OCI-LY1 (cell line): ENCODE measurements at regions not wholly inside any gene's neighbourhood (a gene's known extent, or its start where the extent isn't known, plus 50 kb on each side); places are given as distances from the start of the nearest gene placed in this dataset.

Source experiments
- H2AFZ ChIP-seq: fragments of 200-600 bp; sonication (generic), shearing (Covaris generic); 2 replicates; pipeline ENCODE4 v1.6.0; 2014; ENCODE audit warnings: antibody characterized with exemption, mild to moderate bottlenecking, low read length
- H3F3A ChIP-seq: fragments of 200-600 bp; sonication (generic), shearing (Covaris generic); 2 replicates; pipeline ENCODE4 v1.6.0; 2014; ENCODE audit warnings: mild to moderate bottlenecking, antibody characterized with exemption, low read length, moderate library complexity; ENCODE audit not compliant: insufficient read depth
- H3K27ac ChIP-seq: fragments of 200-600 bp; sonication (generic); 2 replicates; pipeline ENCODE4 v1.5.1; 2014; ENCODE audit warnings: low read length, mixed run types, mild to moderate bottlenecking, low read depth; ENCODE audit not compliant: poor library complexity, severe bottlenecking
- H3K27me3 ChIP-seq: fragments of 200-600 bp; sonication (generic); 2 replicates; pipeline ENCODE4 v1.6.0; 2014; ENCODE audit warnings: antibody characterized with exemption, mild to moderate bottlenecking, low read length, moderate library complexity; ENCODE audit not compliant: insufficient read depth
- H3K36me3 ChIP-seq: fragments of 200-600 bp; sonication (generic); 2 replicates; pipeline ENCODE4 v1.6.1; 2014; ENCODE audit warnings: mild to moderate bottlenecking, antibody characterized with exemption, low read length, moderate library complexity, mixed read lengths; ENCODE audit not compliant: insufficient read depth
- H3K4me1 ChIP-seq: fragments of 200-600 bp; sonication (generic); 2 replicates; pipeline ENCODE4 v1.5.1; 2014; ENCODE audit warnings: mild to moderate bottlenecking, low read length, moderate library complexity; ENCODE audit not compliant: insufficient read depth, severe bottlenecking
- H3K4me2 ChIP-seq: fragments of 200-600 bp; sonication (generic), shearing (Covaris generic); 2 replicates; pipeline ENCODE4 v1.6.1; 2014; ENCODE audit warnings: low read length
- H3K4me3 ChIP-seq: fragments of 200-600 bp; sonication (generic); 2 replicates; pipeline ENCODE4 v1.5.1; 2014; ENCODE audit warnings: low read length, low read depth, mild to moderate bottlenecking, mixed read lengths; ENCODE audit not compliant: poor library complexity, severe bottlenecking
- H3K79me2 ChIP-seq: fragments of 200-600 bp; shearing (Covaris generic); 2 replicates; pipeline ENCODE4 v1.6.1; 2016; ENCODE audit warnings: mixed run types, low read length, mixed read lengths; ENCODE audit not compliant: insufficient read depth
- H3K9ac ChIP-seq: fragments of 200-600 bp; sonication (generic), shearing (Covaris generic); 2 replicates; pipeline ENCODE4 v1.6.1; 2014; ENCODE audit warnings: mild to moderate bottlenecking, low read length, mixed read lengths
- H3K9me2 ChIP-seq: fragments of 200-600 bp; sonication (generic), shearing (Covaris generic); 2 replicates; pipeline ENCODE4 v1.6.1; 2014; ENCODE audit warnings: low read depth, mild to moderate bottlenecking, low read length, mixed read lengths
- H3K9me3 ChIP-seq: fragments of 200-600 bp; shearing (Covaris generic); 2 replicates; pipeline ENCODE4 v1.6.1; 2014; ENCODE audit warnings: low read length, mixed read lengths
- H4K20me1 ChIP-seq: fragments of 200-600 bp; sonication (generic), shearing (Covaris generic); 2 replicates; pipeline ENCODE4 v1.6.0; 2016; ENCODE audit warnings: mild to moderate bottlenecking, low read length; ENCODE audit not compliant: insufficient read depth
- CTCF ChIP-seq: fragments of 200-600 bp; sonication (generic), shearing (Covaris generic); IDR thresholded peaks from 2 replicates; pipeline ENCODE4 v1.5.1; 2017; ENCODE audit warnings: mild to moderate bottlenecking, antibody characterized with exemption, low read length, moderate library complexity, mixed read lengths
- EZH2 ChIP-seq: fragments of 200-600 bp; sonication (generic), shearing (Covaris generic); IDR thresholded peaks from 2 replicates; pipeline ENCODE4 v1.8.0; 2017; ENCODE audit warnings: borderline replicate concordance, mixed run types, mild to moderate bottlenecking, antibody characterized with exemption, low read length, moderate library complexity, mixed read lengths

- H3K27ac ChIP-seq = no peak overlapping the region
- no peaks in the 10 kb centered on the region for H3K9me3 ChIP-seq
- no peaks in the 10 kb centered on the region for H3K9me2 ChIP-seq
- H3K27me3 ChIP-seq = no peaks in the 10 kb centered on the region
- no peak overlapping the region for H3K4me3 ChIP-seq
- no peaks in the 10 kb centered on the region for H3K36me3 ChIP-seq
- no peak overlapping the region for H2AFZ ChIP-seq
- no peak for TF ChIP-seq CTCF
- TF ChIP-seq EZH2 = no peak
- H4K20me1 ChIP-seq = no peaks in the 10 kb centered on the region
- H3K4me1 ChIP-seq = no peaks in the 10 kb centered on the region
- H3K79me2 ChIP-seq = no peaks in the 10 kb centered on the region
- H3K4me2 ChIP-seq = no peak overlapping the region
- no peak overlapping the region for H3K9ac ChIP-seq
- no peaks in the 10 kb centered on the region for H3F3A ChIP-seq
Observed at GRCh38 chr22:44581096-44581435, 83.0 kb upstream of the RTL6 start.

- no peak overlapping the region for H3K27ac ChIP-seq
- H3K4me3 ChIP-seq = no peak overlapping the region
- no peaks in the 10 kb centered on the region for H3F3A ChIP-seq
- H3K9me3 ChIP-seq = no peaks in the 10 kb centered on the region
- no peaks in the 10 kb centered on the region for H3K9me2 ChIP-seq
- no peak for TF ChIP-seq EZH2
- TF ChIP-seq CTCF = no peak
- no peak overlapping the region for H3K9ac ChIP-seq
- H2AFZ ChIP-seq = no peak overlapping the region
- no peaks in the 10 kb centered on the region for H4K20me1 ChIP-seq
- H3K4me2 ChIP-seq = no peak overlapping the region
- H3K79me2 ChIP-seq = no peaks in the 10 kb centered on the region
- H3K4me1 ChIP-seq = no peaks in the 10 kb centered on the region
- H3K27me3 ChIP-seq = no peaks in the 10 kb centered on the region
- no peaks in the 10 kb centered on the region for H3K36me3 ChIP-seq
Observed at GRCh38 chr22:44580176-44581095, 82.4 kb upstream of the RTL6 start.

GRCh38 chr22:44578516-44579230 lies 80.6 kb upstream of the RTL6 start:
- no peak for TF ChIP-seq CTCF
- no peak for TF ChIP-seq EZH2

More at GRCh38 chr22:44578516-44579230, 80.6 kb upstream of the RTL6 start:
- H3K9me3 ChIP-seq = no peaks in the 10 kb centered on the region
- H3K79me2 ChIP-seq = no peaks in the 10 kb centered on the region
- H3F3A ChIP-seq = no peaks in the 10 kb centered on the region
- H3K27me3 ChIP-seq = no peaks in the 10 kb centered on the region
- no peak overlapping the region for H3K9ac ChIP-seq
- no peak overlapping the region for H3K4me3 ChIP-seq
- no peaks in the 10 kb centered on the region for H3K9me2 ChIP-seq
- H3K4me1 ChIP-seq = no peaks in the 10 kb centered on the region
- no peak overlapping the region for H3K27ac ChIP-seq
- H3K36me3 ChIP-seq = no peaks in the 10 kb centered on the region
- no peaks in the 10 kb centered on the region for H4K20me1 ChIP-seq
- no peak overlapping the region for H2AFZ ChIP-seq
- no peak overlapping the region for H3K4me2 ChIP-seq
